ENCODE measurements at regions not wholly inside any gene's neighbourhood (a gene's known extent, or its start where the extent isn't known, plus 50 kb on each side); places are given as distances from the start of the nearest gene placed in this dataset.

- no TSS peak for BruUV-seq (replicated peaks)
- ChIA-PET POLR2A (ENCODE audit: unreplicated experiment) (no interaction called here), CTCF (no interaction called here)
- Histone ChIP-seq H3K27ac (no peak overlapping the region), H3K27me3 (ENCODE audit: insufficient read depth, low read depth) (no peaks in the 10 kb centered on the region; the same call in 1 of the 2 replicates), H3K36me3 (ENCODE audit: low read depth) (no peaks in the 10 kb centered on the region), H3K4me3 (no peak overlapping the region), H3F3A (ENCODE audit: insufficient read depth, low read depth) (no peaks in the 10 kb centered on the region), H3K4me2 (no peak overlapping the region), H3K9me3 (ENCODE audit: insufficient read depth, low read depth) (no peaks in the 10 kb centered on the region), H4K20me1 (ENCODE audit: insufficient read depth) (no peaks in the 10 kb centered on the region), H2AFZ (no peak overlapping the region), H3K4me1 (replicated peaks; ENCODE audit: insufficient read depth) (no peaks in the 10 kb centered on the region), H3K9me2 (ENCODE audit: insufficient read depth) (no peaks in the 10 kb centered on the region), H3K79me2 (ENCODE audit: low read depth) (no peaks in the 10 kb centered on the region)
- DNase-seq: no peak
- TF ChIP-seq CTCF (conservative IDR thresholded peaks at IDR 0.05): no peak
- no peak for TF ChIP-seq EZH2 (IDR thresholded peaks at IDR 0.05; ENCODE audit: low read depth)
- intact Hi-C loops (cut with micrococcal nuclease; ENCODE audit: unreplicated experiment): no loop called here
Observed at GRCh38 chr5:67337751-67338150, 141.2 kb upstream of the CD180 start.

GRCh38 chr5:67335426-67335825 is 138.8 kb upstream of the CD180 start:
- H3K27ac ChIP-seq: no peak overlapping the region
- H3K9me2 ChIP-seq (ENCODE audit: insufficient read depth): no peaks in the 10 kb centered on the region
- no peaks in the 10 kb centered on the region for H3K9me3 ChIP-seq (ENCODE audit: insufficient read depth, low read depth)
- ChIA-PET CTCF (no interaction called here), POLR2A (ENCODE audit: unreplicated experiment) (no interaction called here)
- intact Hi-C loops (cut with micrococcal nuclease; ENCODE audit: unreplicated experiment): no loop called here
- no TSS peak for BruUV-seq (replicated peaks)
- H3K36me3 ChIP-seq (ENCODE audit: low read depth): no peaks in the 10 kb centered on the region
- no peaks in the 10 kb centered on the region for H4K20me1 ChIP-seq (ENCODE audit: insufficient read depth)
- H3K4me2 ChIP-seq: no peak overlapping the region
- TF ChIP-seq CTCF (conservative IDR thresholded peaks at IDR 0.05): no peak
- no peak for TF ChIP-seq EZH2 (IDR thresholded peaks at IDR 0.05; ENCODE audit: low read depth)
- H2AFZ ChIP-seq: no peak overlapping the region
- no peak overlapping the region for H3K4me3 ChIP-seq
- no peaks in the 10 kb centered on the region for H3K27me3 ChIP-seq (ENCODE audit: insufficient read depth, low read depth)
- no peak for DNase-seq
- H3K4me1 ChIP-seq (replicated peaks; ENCODE audit: insufficient read depth): no peaks in the 10 kb centered on the region
- no peaks in the 10 kb centered on the region for H3F3A ChIP-seq (ENCODE audit: insufficient read depth, low read depth)
- no peaks in the 10 kb centered on the region for H3K79me2 ChIP-seq (ENCODE audit: low read depth)

GRCh38 chr5:67334373-67334772 is 137.8 kb upstream of the CD180 start:
- POLR2A ChIA-PET (ENCODE audit: unreplicated experiment): no interaction called here
- BruUV-seq (replicated peaks): no TSS peak
- no peak overlapping the region for H3K27ac ChIP-seq
- intact Hi-C loops (cut with micrococcal nuclease; ENCODE audit: unreplicated experiment): no loop called here
- H3K79me2 ChIP-seq (ENCODE audit: low read depth): no peaks in the 10 kb centered on the region
- no peaks in the 10 kb centered on the region for H3K36me3 ChIP-seq (ENCODE audit: low read depth)
- H4K20me1 ChIP-seq (ENCODE audit: insufficient read depth): no peaks in the 10 kb centered on the region
- CTCF ChIA-PET: no interaction called here
- H3K27me3 ChIP-seq (ENCODE audit: insufficient read depth, low read depth): no peaks in the 10 kb centered on the region
- no peak overlapping the region for H3K4me2 ChIP-seq
- no peak overlapping the region for H3K4me3 ChIP-seq
- no peak for DNase-seq
- H3F3A ChIP-seq (ENCODE audit: insufficient read depth, low read depth): no peaks in the 10 kb centered on the region
- H2AFZ ChIP-seq: no peak overlapping the region
- H3K9me3 ChIP-seq (ENCODE audit: insufficient read depth, low read depth): no peaks in the 10 kb centered on the region
- no peak for TF ChIP-seq EZH2 (IDR thresholded peaks at IDR 0.05; ENCODE audit: low read depth)
- TF ChIP-seq CTCF (conservative IDR thresholded peaks at IDR 0.05): no peak
- H3K9me2 ChIP-seq (ENCODE audit: insufficient read depth): no peaks in the 10 kb centered on the region
- no peaks in the 10 kb centered on the region for H3K4me1 ChIP-seq (replicated peaks; ENCODE audit: insufficient read depth)
